CD4-positive, alpha-beta T cell (primary cell): ENCODE measurements at regions not wholly inside any gene's neighbourhood (a gene's known extent, or its start where the extent isn't known, plus 50 kb on each side); places are given as distances from the start of the nearest gene placed in this dataset.

Source experiments
- ATAC-seq: fragments of 200-7000 bp; cut with Tn5 transposase; one replicate; pipeline ENCODE4 v1.10.0; 2022; ENCODE audit warnings: mild to moderate bottlenecking; ENCODE audit not compliant: poor library complexity
- CTCF ChIA-PET: fragments of 350-600 bp; sonication (Branson Sonifier 250); formaldehyde crosslinking; loops from one replicate; lab custom pipeline; 2021; ENCODE audit warnings: antibody characterized with exemption, inconsistent platforms; lab: Charles Lee
- POLR2A ChIA-PET: fragments of 350-600 bp; sonication (Branson Sonifier 250); formaldehyde crosslinking; loops from one replicate; lab custom pipeline; 2021; ENCODE audit warnings: antibody characterized with exemption, inconsistent platforms; lab: Charles Lee
- DNase-seq, 14 experiments: peaks; one replicate each; pipeline ENCODE4 v3.0.0-alpha.2; 2013 to 2020; ENCODE audit warnings: mixed read lengths in 2 of 14
- H3K27ac ChIP-seq, 2 donors: one replicate each; pipeline versions ENCODE4 v1.5.1 to v1.7.0; 2013; ENCODE audit warnings: low read length in 2 of 2, low read depth in 1 of 2, mild to moderate bottlenecking in 1 of 2
- H3K27me3 ChIP-seq, 2 experiments: 1 replicate in 1 of 2; 2 replicates in 1 of 2; pipeline versions ENCODE4 v1.6.1 to v1.7.0; 2013; ENCODE audit warnings: low read length in 2 of 2, control low read depth in 1 of 2, mild to moderate bottlenecking in 1 of 2, moderate library complexity in 1 of 2; ENCODE audit not compliant: insufficient read depth in 2 of 2, control insufficient read depth in 1 of 2
- H3K36me3 ChIP-seq: one replicate; pipeline ENCODE4 v1.6.1; 2013; ENCODE audit warnings: low read length, control low read depth; ENCODE audit not compliant: insufficient read depth
- H3K4me1 ChIP-seq: one replicate; pipeline ENCODE4 v1.6.1; 2013; ENCODE audit warnings: low read length, control low read depth; ENCODE audit not compliant: insufficient read depth
- H3K4me3 ChIP-seq: one replicate; pipeline ENCODE4 v1.5.1; 2013; ENCODE audit warnings: mild to moderate bottlenecking, low read length, moderate library complexity
- H3K9me3 ChIP-seq, 2 experiments: 1 replicate in 1 of 2; 2 replicates in 1 of 2; pipeline versions ENCODE4 v1.6.1 to v1.7.0; 2013; ENCODE audit warnings: low read length in 2 of 2, mild to moderate bottlenecking in 2 of 2, control low read depth in 1 of 2, moderate library complexity in 1 of 2; ENCODE audit not compliant: control insufficient read depth in 1 of 2, insufficient read depth in 1 of 2
- H3K27ac Mint-ChIP-seq: one replicate; pipeline ENCODE4 v1.8.0; 2020; ENCODE audit warnings: mixed read lengths
- H3K27me3 Mint-ChIP-seq: one replicate; pipeline ENCODE4 v1.8.0; 2021; ENCODE audit warnings: mixed read lengths
- H3K36me3 Mint-ChIP-seq: one replicate; pipeline ENCODE4 v1.8.0; 2021; ENCODE audit warnings: low read depth, mixed read lengths
- H3K4me1 Mint-ChIP-seq: one replicate; pipeline ENCODE4 v1.8.0; 2021; ENCODE audit warnings: low read depth, mixed read lengths
- H3K4me3 Mint-ChIP-seq: one replicate; pipeline ENCODE4 v1.8.0; 2020; ENCODE audit warnings: mild to moderate bottlenecking, mixed read lengths
- H3K9me3 Mint-ChIP-seq: one replicate; pipeline ENCODE4 v1.8.0; 2020; ENCODE audit warnings: mixed read lengths
- CTCF ChIP-seq: fragments of 200-600 bp; IDR thresholded peaks from one replicate; pipeline ENCODE4 v1.8.0; 2022; ENCODE audit warnings: antibody characterized with exemption, mild to moderate bottlenecking
- intact Hi-C, 2 experiments: fragments of 100-400 bp; cut with DNase I in 1 of 2; cut with micrococcal nuclease in 1 of 2; formaldehyde crosslinking; loops; one replicate each; pipeline versions ENCODE4 v1.15.1 to v1.9.0; 2023 to 2025; cut with DNase I, micrococcal nuclease

- no peaks in the 10 kb centered on the region for H3K4me1 Mint-ChIP-seq
- no peaks in the 10 kb centered on the region for H3K9me3 ChIP-seq
- H3K27me3 ChIP-seq: no peaks in the 10 kb centered on the region
- POLR2A ChIA-PET: no interaction called here
- H3K36me3 ChIP-seq: no peaks in the 10 kb centered on the region
- H3K27ac Mint-ChIP-seq: no peak overlapping the region
- no peak for ATAC-seq
- no peaks in the 10 kb centered on the region for H3K36me3 Mint-ChIP-seq
- H3K4me3 Mint-ChIP-seq: no peak overlapping the region
- no peaks in the 10 kb centered on the region for H3K4me1 ChIP-seq
- CTCF ChIA-PET: no interaction called here
- no peak overlapping the region for H3K27ac ChIP-seq
- DNase-seq: no peak
- H3K9me3 Mint-ChIP-seq: peaks cover 4% of the 10 kb centered on the region
- no peak for TF ChIP-seq CTCF
- intact Hi-C loops: no loop called here
- H3K27me3 Mint-ChIP-seq: peaks cover 10% of the 10 kb centered on the region
- H3K4me3 ChIP-seq: no peak overlapping the region
Observed at GRCh38 chr11:70697701-70698100, 299.4 kb downstream of the CTTN start.

GRCh38 chr11:70698871-70699270 lies 300.5 kb downstream of the CTTN start:
- Mint-ChIP-seq H3K36me3 (no peaks in the 10 kb centered on the region), H3K27me3 (peaks cover under 1% of the 10 kb centered on the region)
- H3K9me3 ChIP-seq: peaks cover 0 to 11% of the 10 kb centered on the region in 2 experiments

GRCh38 chr11:70699294-70700221 lies 301.2 kb downstream of the CTTN start:
- no peaks in the 10 kb centered on the region for H3K27me3 Mint-ChIP-seq
- Histone ChIP-seq H3K9me3 (peaks cover 0 to 17% of the 10 kb centered on the region in 2 experiments), H3K4me1 (no peaks in the 10 kb centered on the region), H3K27ac (no peak overlapping the region), H3K4me3 (no peak overlapping the region), H3K27me3 (no peaks in the 10 kb centered on the region), H3K36me3 (no peaks in the 10 kb centered on the region)
- ATAC-seq: no peak
- no peak for DNase-seq
- no peak overlapping the region for H3K4me3 Mint-ChIP-seq
- no peak for TF ChIP-seq CTCF
- H3K27ac Mint-ChIP-seq: no peak overlapping the region
- H3K9me3 Mint-ChIP-seq: no peaks in the 10 kb centered on the region
- H3K36me3 Mint-ChIP-seq: no peaks in the 10 kb centered on the region
- ChIA-PET POLR2A (no interaction called here), CTCF (no interaction called here)
- intact Hi-C loops: no loop called here
- no peaks in the 10 kb centered on the region for H3K4me1 Mint-ChIP-seq

More at GRCh38 chr11:70698871-70699270, 300.5 kb downstream of the CTTN start:
- Histone ChIP-seq H3K36me3 (no peaks in the 10 kb centered on the region), H3K27me3 (no peaks in the 10 kb centered on the region), H3K4me3 (no peak overlapping the region), H3K27ac (no peak overlapping the region), H3K4me1 (no peaks in the 10 kb centered on the region)
- Mint-ChIP-seq H3K9me3 (no peaks in the 10 kb centered on the region), H3K4me3 (no peak overlapping the region), H3K4me1 (no peaks in the 10 kb centered on the region), H3K27ac (no peak overlapping the region)
- no peak for DNase-seq
- POLR2A ChIA-PET: no interaction called here
- intact Hi-C loops: no loop called here
- CTCF ChIA-PET: no interaction called here
- TF ChIP-seq CTCF: no peak
- no peak for ATAC-seq
